GM23338 (cell line): ENCODE measurements at regions not wholly inside any gene's neighbourhood (a gene's known extent, or its start where the extent isn't known, plus 50 kb on each side); places are given as distances from the start of the nearest gene placed in this dataset.

ENCODE experiments used
- ATAC-seq: fragments of 200-7000 bp; cut with Tn5 transposase; 3 replicates; pipeline ENCODE4 v1.9.1; 2020
- DNase-seq: peaks from one replicate; pipeline ENCODE4 v3.0.0-alpha.2; 2015; ENCODE audit warnings: low spot score
- H2AFZ ChIP-seq: fragments of 200-600 bp; sonication (generic); 2 replicates; pipeline ENCODE4 v1.8.0; 2016; ENCODE audit warnings: antibody characterized with exemption, mild to moderate bottlenecking, moderate library complexity
- H3F3A ChIP-seq: fragments of 200-600 bp; sonication (generic); replicated peaks from 2 replicates; pipeline ENCODE4 v1.8.0; 2017; ENCODE audit warnings: antibody characterized with exemption, mixed run types, low read depth
- H3K27ac ChIP-seq: fragments of 200-600 bp; sonication (generic); 2 replicates; pipeline ENCODE4 v1.6.1; 2016; ENCODE audit warnings: low read depth
- H3K27me3 ChIP-seq: fragments of 200-600 bp; sonication (generic); 2 replicates; pipeline ENCODE4 v1.8.0; 2016; ENCODE audit warnings: mild to moderate bottlenecking, mixed run types, moderate library complexity; ENCODE audit not compliant: insufficient read depth
- H3K36me3 ChIP-seq: fragments of 200-600 bp; sonication (generic); 2 replicates; pipeline ENCODE4 v1.8.0; 2016; ENCODE audit warnings: mild to moderate bottlenecking; ENCODE audit not compliant: insufficient read depth
- H3K4me1 ChIP-seq: fragments of 200-600 bp; sonication (generic); 2 replicates; pipeline ENCODE4 v1.8.0; 2016; ENCODE audit warnings: mild to moderate bottlenecking, moderate library complexity; ENCODE audit not compliant: insufficient read depth
- H3K4me2 ChIP-seq: fragments of 200-600 bp; sonication (generic); 2 replicates; pipeline ENCODE4 v1.7.1; 2017; ENCODE audit warnings: mixed run types
- H3K4me3 ChIP-seq: fragments of 200-600 bp; sonication (generic); 2 replicates; pipeline ENCODE4 v1.6.1; 2016; ENCODE audit warnings: mixed run types
- H3K79me2 ChIP-seq: fragments of 200-600 bp; sonication (generic); replicated peaks from 2 replicates; pipeline ENCODE4 v1.8.0; 2017; ENCODE audit warnings: mild to moderate bottlenecking; ENCODE audit not compliant: insufficient read depth
- H3K9me2 ChIP-seq: fragments of 200-600 bp; sonication (generic); 2 replicates; pipeline ENCODE4 v1.8.0; 2017; ENCODE audit not compliant: insufficient read depth
- H4K20me1 ChIP-seq: fragments of 200-600 bp; sonication (generic); replicated peaks from 2 replicates; pipeline ENCODE4 v1.8.0; 2017; ENCODE audit warnings: mild to moderate bottlenecking; ENCODE audit not compliant: insufficient read depth
- H3K27ac Mint-ChIP-seq: 2 replicates; pipeline ENCODE4 v1.8.0; 2020; ENCODE audit warnings: inconsistent platforms, mild to moderate bottlenecking, moderate library complexity, mixed read lengths
- H3K27me3 Mint-ChIP-seq: 3 replicates; pipeline ENCODE4 v1.8.0; 2022; ENCODE audit warnings: low read depth, mild to moderate bottlenecking, moderate library complexity, mixed read lengths, inconsistent platforms; ENCODE audit not compliant: insufficient read depth, poor library complexity
- H3K36me3 Mint-ChIP-seq: 3 replicates; pipeline ENCODE4 v1.8.0; 2021; ENCODE audit warnings: low read depth, mild to moderate bottlenecking, inconsistent platforms, moderate library complexity, mixed read lengths
- H3K4me1 Mint-ChIP-seq: 3 replicates; pipeline ENCODE4 v1.8.0; 2020; ENCODE audit warnings: mild to moderate bottlenecking, inconsistent platforms, mixed read lengths
- H3K4me3 Mint-ChIP-seq: 3 replicates; pipeline ENCODE4 v1.8.0; 2021; ENCODE audit warnings: moderate library complexity, mild to moderate bottlenecking, inconsistent platforms, mixed read lengths
- H3K9me3 Mint-ChIP-seq: 3 replicates; pipeline ENCODE4 v1.8.0; 2020; ENCODE audit warnings: moderate library complexity, mild to moderate bottlenecking, inconsistent platforms, mixed read lengths
- CREB1 ChIP-seq: fragments of 250-450 bp; sonication (Bioruptor Pico); IDR thresholded peaks from 2 replicates; pipeline ENCODE4 v1.5.0; 2020; ENCODE audit warnings: low read depth, mild to moderate bottlenecking, moderate library complexity
- ETS1 ChIP-seq: IDR thresholded peaks from 2 replicates; pipeline ENCODE4 v1.6.1; 2016; ENCODE audit warnings: antibody characterized with exemption
- EZH2phosphoT487 ChIP-seq: fragments of 200-600 bp; sonication (generic); IDR thresholded peaks from one replicate; pipeline ENCODE4 v1.8.1; 2018; ENCODE audit warnings: antibody characterized with exemption; ENCODE audit not compliant: unreplicated experiment
- JUNB ChIP-seq: IDR thresholded peaks from one replicate; pipeline ENCODE4 v1.6.1; 2016; ENCODE audit warnings: antibody characterized with exemption; ENCODE audit not compliant: unreplicated experiment
- STAT1 ChIP-seq: IDR thresholded peaks from one replicate; pipeline ENCODE4 v1.6.1; 2016; ENCODE audit warnings: antibody characterized with exemption; ENCODE audit not compliant: unreplicated experiment
- ZNF331 ChIP-seq: fragments of 250-450 bp; sonication (Bioruptor Pico); IDR thresholded peaks from 2 replicates; pipeline ENCODE4 v1.5.0; 2020; ENCODE audit warnings: low read depth, mild to moderate bottlenecking, moderate library complexity
- ZNF462 ChIP-seq: fragments of 250-450 bp; sonication (Bioruptor Pico); IDR thresholded peaks from 2 replicates; pipeline ENCODE4 v1.5.0; 2020; ENCODE audit warnings: mild to moderate bottlenecking, moderate library complexity

- no peak overlapping the region for H3K4me3 ChIP-seq
- no peaks in the 10 kb centered on the region for H3K4me1 ChIP-seq
- Mint-ChIP-seq H3K36me3 (peaks cover 4% of the 10 kb centered on the region; the same call in 2 of the 3 replicates), H3K9me3 (peaks cover 17% of the 10 kb centered on the region), H3K27me3 (peaks cover 5% of the 10 kb centered on the region), H3K4me3 (no peak overlapping the region), H3K27ac (no peak overlapping the region), H3K4me1 (no peaks in the 10 kb centered on the region)
- H3K27me3 ChIP-seq = no peaks in the 10 kb centered on the region
- no peaks in the 10 kb centered on the region for H3F3A ChIP-seq
- H3K27ac ChIP-seq = no peak overlapping the region
- TF ChIP-seq ZNF462 (no peak), ETS1 (no peak), JUNB (no peak), CREB1 (no peak), STAT1 (no peak), ZNF331 (CRISPR knock-in tag) (no peak), EZH2phosphoT487 (no peak)
- H3K36me3 ChIP-seq = no peaks in the 10 kb centered on the region
- DNase-seq = no peak
- no peaks in the 10 kb centered on the region for H4K20me1 ChIP-seq
- peaks cover 5% of the 10 kb centered on the region; the same call in 1 of the 2 replicates for H3K9me2 ChIP-seq
- no peak overlapping the region for H3K4me2 ChIP-seq
- no peaks in the 10 kb centered on the region for H3K79me2 ChIP-seq
- ATAC-seq = no peak
- H2AFZ ChIP-seq = no peak overlapping the region
These were observed 54.6 kb upstream of the MBP start for GRCh38 chr18:77187189-77187588.
